ENCODE measurements at regions not wholly inside any gene's neighbourhood (a gene's known extent, or its start where the extent isn't known, plus 50 kb on each side); places are given as distances from the start of the nearest gene placed in this dataset.

DNA sequence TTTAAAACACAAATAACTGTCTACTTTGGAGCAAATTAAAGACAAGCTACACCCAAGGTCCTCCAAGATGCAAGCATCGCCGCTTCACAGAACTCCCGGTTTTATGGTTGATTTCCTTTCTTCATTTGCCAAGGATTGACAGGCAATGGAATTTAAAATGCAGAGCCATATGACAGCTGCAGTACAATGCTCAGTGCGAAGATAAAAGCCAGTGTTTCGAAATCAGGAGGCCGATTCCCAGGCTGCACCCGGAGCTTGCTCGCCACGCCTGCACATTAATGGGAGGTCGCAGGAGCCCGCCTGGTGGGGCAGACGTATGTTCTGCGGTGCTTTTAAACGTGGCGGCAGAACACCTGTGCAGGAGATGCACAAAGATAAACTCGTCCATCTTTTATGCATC lies 727.6 kb upstream of the SOX11 start:
- Histone ChIP-seq H3K27me3 (ENCODE audit: insufficient read depth, low read length, poor library complexity, severe bottlenecking) (no peaks in the 10 kb centered on the region), H3K9me3 (ENCODE audit: insufficient read depth, low read depth, low read length) (no peaks in the 10 kb centered on the region), H3K4me3 (ENCODE audit: low read length, poor library complexity, severe bottlenecking) (no peak overlapping the region), H2AFZ (ENCODE audit: low read length) (no peak overlapping the region), H3F3A (ENCODE audit: low read depth) (no peaks in the 10 kb centered on the region), H3K4me1 (ENCODE audit: insufficient read depth, low read length, poor library complexity, severe bottlenecking) (no peaks in the 10 kb centered on the region), H3K4me2 (ENCODE audit: low read depth, low read length, poor library complexity, severe bottlenecking) (no peak overlapping the region), H3K9me2 (replicated peaks; ENCODE audit: low read depth, low read length) (no peaks in the 10 kb centered on the region), H3K79me2 (ENCODE audit: insufficient read depth, low read length) (no peaks in the 10 kb centered on the region), H3K36me3 (ENCODE audit: insufficient read depth, low read length) (no peaks in the 10 kb centered on the region), H3K9ac (ENCODE audit: low read depth, low read length, poor library complexity, severe bottlenecking) (no peak overlapping the region), H4K20me1 (ENCODE audit: insufficient read depth, low read length, poor library complexity, severe bottlenecking) (no peaks in the 10 kb centered on the region)
- TF ChIP-seq, protein P1, sequence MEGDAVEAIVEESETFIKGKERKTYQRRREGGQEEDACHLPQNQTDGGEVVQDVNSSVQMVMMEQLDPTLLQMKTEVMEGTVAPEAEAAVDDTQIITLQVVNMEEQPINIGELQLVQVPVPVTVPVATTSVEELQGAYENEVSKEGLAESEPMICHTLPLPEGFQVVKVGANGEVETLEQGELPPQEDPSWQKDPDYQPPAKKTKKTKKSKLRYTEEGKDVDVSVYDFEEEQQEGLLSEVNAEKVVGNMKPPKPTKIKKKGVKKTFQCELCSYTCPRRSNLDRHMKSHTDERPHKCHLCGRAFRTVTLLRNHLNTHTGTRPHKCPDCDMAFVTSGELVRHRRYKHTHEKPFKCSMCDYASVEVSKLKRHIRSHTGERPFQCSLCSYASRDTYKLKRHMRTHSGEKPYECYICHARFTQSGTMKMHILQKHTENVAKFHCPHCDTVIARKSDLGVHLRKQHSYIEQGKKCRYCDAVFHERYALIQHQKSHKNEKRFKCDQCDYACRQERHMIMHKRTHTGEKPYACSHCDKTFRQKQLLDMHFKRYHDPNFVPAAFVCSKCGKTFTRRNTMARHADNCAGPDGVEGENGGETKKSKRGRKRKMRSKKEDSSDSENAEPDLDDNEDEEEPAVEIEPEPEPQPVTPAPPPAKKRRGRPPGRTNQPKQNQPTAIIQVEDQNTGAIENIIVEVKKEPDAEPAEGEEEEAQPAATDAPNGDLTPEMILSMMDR (conservative IDR thresholded peaks at IDR 0.05; ENCODE audit: low read length) = no peak
- TF ChIP-seq EZH2phosphoT487 (IDR thresholded peaks at IDR 0.05; ENCODE audit: borderline replicate concordance) = no peak

DNA sequence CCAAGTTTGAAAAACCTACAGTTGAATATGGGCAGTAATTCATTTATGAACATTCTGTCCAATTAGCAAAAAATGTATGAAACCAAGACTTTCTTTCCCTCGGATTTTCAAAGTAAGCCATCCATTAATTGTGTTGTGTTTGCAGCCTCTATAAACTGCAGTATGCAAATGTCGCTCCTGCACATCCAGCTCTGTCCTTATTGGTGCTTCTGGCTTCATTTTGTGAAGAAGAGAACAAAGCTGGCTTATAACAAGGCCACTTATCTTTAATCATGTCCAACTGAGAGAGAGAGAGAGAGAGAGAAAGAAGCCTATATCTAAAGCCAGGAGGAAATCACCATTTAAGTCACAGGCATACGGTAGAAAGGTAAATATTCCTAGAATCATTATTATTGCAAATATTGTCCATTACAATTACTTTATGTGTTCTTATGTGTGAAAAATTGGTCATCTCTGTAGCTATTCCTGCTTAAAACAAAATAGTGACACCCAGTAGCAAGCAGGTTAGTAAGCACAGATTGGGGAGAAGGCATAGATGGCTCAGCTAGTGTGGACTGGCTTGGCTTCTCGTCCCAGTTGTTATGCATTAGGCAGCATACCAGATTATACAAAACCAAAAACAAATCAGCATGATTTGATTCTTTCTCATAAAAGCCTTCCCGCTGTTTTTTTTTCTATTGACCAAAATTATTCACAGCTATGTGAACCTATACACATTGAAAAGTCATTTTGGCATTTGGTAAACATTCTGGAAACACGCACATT lies 726.4 kb upstream of the SOX11 start:
- Histone ChIP-seq H3K36me3 (ENCODE audit: insufficient read depth, low read length) (no peaks in the 10 kb centered on the region), H3K4me1 (ENCODE audit: insufficient read depth, low read length, poor library complexity, severe bottlenecking) (no peaks in the 10 kb centered on the region)

GRCh38 chr2:4967206-4967605 lies 725.0 kb upstream of the SOX11 start:
- H3F3A ChIP-seq (ENCODE audit: low read depth) = no peaks in the 10 kb centered on the region
- no peaks in the 10 kb centered on the region for H3K9me2 ChIP-seq (replicated peaks; ENCODE audit: low read depth, low read length)
- no peaks in the 10 kb centered on the region for H3K36me3 ChIP-seq (ENCODE audit: insufficient read depth, low read length)
- no peaks in the 10 kb centered on the region for H4K20me1 ChIP-seq (ENCODE audit: insufficient read depth, low read length, poor library complexity, severe bottlenecking)
- H3K9me3 ChIP-seq (ENCODE audit: insufficient read depth, low read depth, low read length) = no peaks in the 10 kb centered on the region
- no peaks in the 10 kb centered on the region for H3K27me3 ChIP-seq (ENCODE audit: insufficient read depth, low read length, poor library complexity, severe bottlenecking)
- no peak overlapping the region for H3K4me3 ChIP-seq (ENCODE audit: low read length, poor library complexity, severe bottlenecking)
- H3K4me1 ChIP-seq (ENCODE audit: insufficient read depth, low read length, poor library complexity, severe bottlenecking) = no peaks in the 10 kb centered on the region
- H3K79me2 ChIP-seq (ENCODE audit: insufficient read depth, low read length) = no peaks in the 10 kb centered on the region
- no peak for TF ChIP-seq EZH2phosphoT487 (IDR thresholded peaks at IDR 0.05; ENCODE audit: borderline replicate concordance)
- TF ChIP-seq, protein P1 (conservative IDR thresholded peaks at IDR 0.05; ENCODE audit: low read length) = no peak
- H2AFZ ChIP-seq (ENCODE audit: low read length) = no peak overlapping the region
- H3K4me2 ChIP-seq (ENCODE audit: low read depth, low read length, poor library complexity, severe bottlenecking) = no peak overlapping the region
- H3K9ac ChIP-seq (ENCODE audit: low read depth, low read length, poor library complexity, severe bottlenecking) = no peak overlapping the region

More for the DNA sequence above, 726.4 kb upstream of the SOX11 start:
- Histone ChIP-seq H3K9ac (ENCODE audit: low read depth, low read length, poor library complexity, severe bottlenecking) (no peak overlapping the region), H3F3A (ENCODE audit: low read depth) (no peaks in the 10 kb centered on the region), H3K79me2 (ENCODE audit: insufficient read depth, low read length) (no peaks in the 10 kb centered on the region), H4K20me1 (ENCODE audit: insufficient read depth, low read length, poor library complexity, severe bottlenecking) (no peaks in the 10 kb centered on the region), H3K9me2 (replicated peaks; ENCODE audit: low read depth, low read length) (no peaks in the 10 kb centered on the region), H3K4me2 (ENCODE audit: low read depth, low read length, poor library complexity, severe bottlenecking) (no peak overlapping the region), H2AFZ (ENCODE audit: low read length) (no peak overlapping the region), H3K4me3 (ENCODE audit: low read length, poor library complexity, severe bottlenecking) (no peak overlapping the region), H3K9me3 (ENCODE audit: insufficient read depth, low read depth, low read length) (no peaks in the 10 kb centered on the region), H3K27me3 (ENCODE audit: insufficient read depth, low read length, poor library complexity, severe bottlenecking) (no peaks in the 10 kb centered on the region)
- no peak for TF ChIP-seq EZH2phosphoT487 (IDR thresholded peaks at IDR 0.05; ENCODE audit: borderline replicate concordance)
- TF ChIP-seq, protein P1 (conservative IDR thresholded peaks at IDR 0.05; ENCODE audit: low read length) = no peak
